GM21390 (cell line): ENCODE measurements at regions not wholly inside any gene's neighbourhood (a gene's known extent, or its start where the extent isn't known, plus 50 kb on each side); places are given as distances from the start of the nearest gene placed in this dataset.
"Not testable (repeated sequence)": the region's sequence is repeated elsewhere in the genome, so short reads cannot be mapped to it uniquely, and the experiment has no call there.

Experiments used
- ATAC-seq: cut with Tn5 transposase; IDR thresholded peaks from one replicate; pipeline ENCODE4 v1.9.1; 2021; ENCODE audit not compliant: unreplicated experiment

- no peak for ATAC-seq
Observed at GRCh38 chr5:88092958-88093605, 175.6 kb downstream of the TMEM161B start.

- ATAC-seq = no peak
Observed at GRCh38 chr5:88092358-88092757, 176.3 kb downstream of the TMEM161B start.

GRCh38 chr5:88090506-88090905 is 178.1 kb downstream of the TMEM161B start:
- ATAC-seq = no peak

- ATAC-seq = no peak
Observed at GRCh38 chr5:88089719-88090390, 178.8 kb downstream of the TMEM161B start.

- ATAC-seq = no peak
Observed at GRCh38 chr5:88085462-88085861, 183.2 kb downstream of the TMEM161B start.

GRCh38 chr5:88081877-88082276 is 186.8 kb downstream of the TMEM161B start:
- ATAC-seq = no peak

GRCh38 chr5:88063813-88064212 is 204.8 kb downstream of the TMEM161B start:
- ATAC-seq = no peak

GRCh38 chr5:88060194-88060593 is 208.5 kb downstream of the TMEM161B start:
- ATAC-seq = no peak

GRCh38 chr5:88058625-88059024 is 210.0 kb downstream of the TMEM161B start:
- no peak for ATAC-seq

GRCh38 chr5:88052468-88052867 is 216.2 kb downstream of the TMEM161B start:
- ATAC-seq = not testable (repeated sequence)

GRCh38 chr5:88051148-88051547 is 217.5 kb downstream of the TMEM161B start:
- no peak for ATAC-seq

GRCh38 chr5:88049737-88050136 is 218.9 kb downstream of the TMEM161B start:
- no peak for ATAC-seq

GRCh38 chr5:88049156-88049555 is 219.5 kb downstream of the TMEM161B start:
- no peak for ATAC-seq

GRCh38 chr5:88045931-88046461 is 222.6 kb downstream of the TMEM161B start:
- no peak for ATAC-seq

- no peak for ATAC-seq
Observed at GRCh38 chr5:88045165-88045564, 223.5 kb downstream of the TMEM161B start.

GRCh38 chr5:88034520-88034919 is 234.1 kb downstream of the TMEM161B start:
- no peak for ATAC-seq

- no peak for ATAC-seq
Observed at GRCh38 chr5:88033191-88033590, 235.5 kb downstream of the TMEM161B start.

GRCh38 chr5:88029011-88029410 is 239.6 kb downstream of the TMEM161B start:
- no peak for ATAC-seq

- no peak for ATAC-seq
Observed at GRCh38 chr5:88021141-88021540, 247.5 kb downstream of the TMEM161B start.

GRCh38 chr5:88014984-88015383 is 253.7 kb downstream of the TMEM161B start:
- ATAC-seq = not testable (repeated sequence)

- ATAC-seq = no peak
Observed at GRCh38 chr5:88000877-88001276, 267.8 kb downstream of the TMEM161B start.

- ATAC-seq = no peak
Observed at GRCh38 chr5:87997662-87998061, 271.0 kb downstream of the TMEM161B start.
